WTC11 (cell line): ENCODE measurements at regions not wholly inside any gene's neighbourhood (a gene's known extent, or its start where the extent isn't known, plus 50 kb on each side); places are given as distances from the start of the nearest gene placed in this dataset.

ENCODE experiments used
- ATAC-seq: fragments of 200-7000 bp; cut with Tn5 transposase; 2 replicates; pipeline ENCODE4 v1.10.0; 2021; ENCODE audit warnings: mild to moderate bottlenecking, moderate library complexity
- CTCF ChIA-PET: fragments of 300-600 bp; sonication (Branson Sonifier 250); formaldehyde crosslinking; loops from one replicate; lab custom pipeline; 2021; ENCODE audit warnings: antibody characterized with exemption; lab: Charles Lee
- POLR2A ChIA-PET: fragments of 350-600 bp; sonication (Branson Sonifier 250); formaldehyde crosslinking; loops from one replicate; lab custom pipeline; 2021; ENCODE audit warnings: antibody characterized with exemption; lab: Charles Lee
- DNase-seq: peaks from one replicate; pipeline ENCODE4 v3.0.0; 2021; ENCODE audit warnings: low spot score
- H3K27ac Mint-ChIP-seq: 2 replicates; pipeline ENCODE4 v1.8.0; 2021; ENCODE audit warnings: mixed read lengths
- H3K27me3 Mint-ChIP-seq: 2 replicates; pipeline ENCODE4 v1.8.0; 2021; ENCODE audit warnings: low read depth, mild to moderate bottlenecking, moderate library complexity, mixed read lengths
- H3K36me3 Mint-ChIP-seq: 2 replicates; pipeline ENCODE4 v1.8.0; 2021; ENCODE audit warnings: mixed read lengths
- H3K4me1 Mint-ChIP-seq: 2 replicates; pipeline ENCODE4 v1.8.0; 2022; ENCODE audit warnings: mixed read lengths
- H3K4me3 Mint-ChIP-seq: 2 replicates; pipeline ENCODE4 v1.8.0; 2021; ENCODE audit warnings: mild to moderate bottlenecking, moderate library complexity, mixed read lengths
- H3K9me3 Mint-ChIP-seq: 2 replicates; pipeline ENCODE4 v1.8.0; 2021; ENCODE audit warnings: mixed read lengths
- AR ChIP-seq: fragments of 250-450 bp; sonication (Bioruptor Pico); IDR thresholded peaks from 2 replicates; pipeline ENCODE4 v1.9.0; 2021; ENCODE audit warnings: mild to moderate bottlenecking
- ATF1 ChIP-seq: sonication (generic); formaldehyde crosslinking; IDR thresholded peaks from 2 replicates; pipeline ENCODE4 v1.8.1; 2023; ENCODE audit warnings: mild to moderate bottlenecking, moderate library complexity, missing genetic modification reagents
- CTCF ChIP-seq: fragments of 200-600 bp; IDR thresholded peaks from 2 replicates; pipeline ENCODE4 v1.8.0; 2022; ENCODE audit warnings: antibody characterized with exemption
- ETV6 ChIP-seq: sonication (generic); formaldehyde crosslinking; IDR thresholded peaks from 2 replicates; pipeline ENCODE4 v1.8.1; 2022; ENCODE audit warnings: mild to moderate bottlenecking, missing genetic modification reagents
- GTF2I ChIP-seq: fragments of 250-450 bp; sonication (Bioruptor Pico); conservative IDR thresholded peaks from 2 replicates; pipeline ENCODE4 v1.4.0; 2021; ENCODE audit warnings: mild to moderate bottlenecking
- HMGXB4 ChIP-seq: sonication (generic); formaldehyde crosslinking; IDR thresholded peaks from 2 replicates; pipeline ENCODE4 v1.8.1; 2023; ENCODE audit warnings: mild to moderate bottlenecking, moderate library complexity, missing genetic modification reagents
- IRF2 ChIP-seq: sonication (generic); formaldehyde crosslinking; IDR thresholded peaks from 2 replicates; pipeline ENCODE4 v1.8.0; 2022; ENCODE audit warnings: low read depth, missing genetic modification reagents, borderline replicate concordance
- MYBL2 ChIP-seq: sonication (generic); formaldehyde crosslinking; IDR thresholded peaks from 2 replicates; pipeline ENCODE4 v1.8.1; 2023; ENCODE audit warnings: mild to moderate bottlenecking, moderate library complexity, missing genetic modification reagents
- NFATC4 ChIP-seq: fragments of 250-450 bp; sonication (Bioruptor Pico); IDR thresholded peaks from 2 replicates; pipeline ENCODE4 v1.9.0; 2021; ENCODE audit warnings: mild to moderate bottlenecking
- NR2C2 ChIP-seq: sonication (generic); formaldehyde crosslinking; IDR thresholded peaks from 2 replicates; pipeline ENCODE4 v1.8.0; 2022; ENCODE audit warnings: mild to moderate bottlenecking, missing genetic modification reagents
- PRRX2 ChIP-seq: fragments of 250-450 bp; sonication (Bioruptor Pico); IDR thresholded peaks from 2 replicates; pipeline ENCODE4 v1.8.0; 2021; ENCODE audit warnings: mild to moderate bottlenecking
- SP1 ChIP-seq: sonication (generic); formaldehyde crosslinking; conservative IDR thresholded peaks from 2 replicates; pipeline ENCODE4 v1.8.1; 2022; ENCODE audit warnings: missing genetic modification reagents
- TEAD1 ChIP-seq: sonication (generic); formaldehyde crosslinking; IDR thresholded peaks from 2 replicates; pipeline ENCODE4 v1.8.0; 2022; ENCODE audit warnings: mild to moderate bottlenecking, missing genetic modification reagents
- ZNF281 ChIP-seq: sonication (generic); formaldehyde crosslinking; IDR thresholded peaks from 2 replicates; pipeline ENCODE4 v1.8.0; 2023; ENCODE audit warnings: mild to moderate bottlenecking, missing genetic modification reagents
- ZNF425 ChIP-seq: fragments of 250-450 bp; sonication (Bioruptor Pico); conservative IDR thresholded peaks from 2 replicates; pipeline ENCODE4 v1.9.0; 2021; ENCODE audit warnings: mild to moderate bottlenecking
- TF ChIP-seq, protein P1 (sequence below): fragments of 250-450 bp; sonication (Bioruptor Pico); IDR thresholded peaks from 2 replicates; pipeline ENCODE4 v2.1.2; 2022; ENCODE audit warnings: mild to moderate bottlenecking, moderate library complexity
- TF ChIP-seq, protein P2 (sequence below): sonication (generic); formaldehyde crosslinking; conservative IDR thresholded peaks from 2 replicates; pipeline ENCODE4 v1.8.1; 2023; ENCODE audit warnings: mild to moderate bottlenecking, low read depth, missing genetic modification reagents, moderate library complexity
- TF ChIP-seq, protein P3 (sequence below): sonication (generic); formaldehyde crosslinking; IDR thresholded peaks from 2 replicates; pipeline ENCODE4 v1.8.0; 2022; ENCODE audit warnings: mild to moderate bottlenecking, missing genetic modification reagents

- POLR2A ChIA-PET = no interaction called here
- no peak for DNase-seq
- ATAC-seq = peak; percentile 81
- TF ChIP-seq CTCF (no peak), ETV6 (0 out of 2 replicates have a peak, but pooled peaks have one; percentile 29)
- TF ChIP-seq, all 79 proteins: peak for 1
- CTCF ChIA-PET = no interaction called here
- H3K4me3 Mint-ChIP-seq = no peak overlapping the region
- peaks cover 42% of the 10 kb centered on the region for H3K4me1 Mint-ChIP-seq
- peaks cover 7% of the 10 kb centered on the region; the same call in 1 of the 2 replicates for H3K9me3 Mint-ChIP-seq
- H3K27ac Mint-ChIP-seq = peak overlapping the region; percentile 77
- H3K36me3 Mint-ChIP-seq = no peaks in the 10 kb centered on the region
- H3K27me3 Mint-ChIP-seq = no peaks in the 10 kb centered on the region; the same call in 1 of the 2 replicates
Observed at GRCh38 chr5:125190232-125191087, 444.0 kb upstream of the ZNF608 start.

- ATAC-seq (peak; percentile 45), DNase-seq (peak; percentile 26)
- Mint-ChIP-seq H3K36me3 (no peaks in the 10 kb centered on the region), H3K27me3 (no peaks in the 10 kb centered on the region), H3K4me3 (no peak overlapping the region), H3K27ac (no peak overlapping the region), H3K4me1 (peaks cover 70% of the 10 kb centered on the region), H3K9me3 (no peaks in the 10 kb centered on the region)
- TF ChIP-seq TEAD1 (CRISPR knock-in tag) = no peak
- TF ChIP-seq NR2C2 (CRISPR knock-in tag) = no peak
- TF ChIP-seq HMGXB4 (CRISPR knock-in tag) = no peak
- TF ChIP-seq, protein P1, sequence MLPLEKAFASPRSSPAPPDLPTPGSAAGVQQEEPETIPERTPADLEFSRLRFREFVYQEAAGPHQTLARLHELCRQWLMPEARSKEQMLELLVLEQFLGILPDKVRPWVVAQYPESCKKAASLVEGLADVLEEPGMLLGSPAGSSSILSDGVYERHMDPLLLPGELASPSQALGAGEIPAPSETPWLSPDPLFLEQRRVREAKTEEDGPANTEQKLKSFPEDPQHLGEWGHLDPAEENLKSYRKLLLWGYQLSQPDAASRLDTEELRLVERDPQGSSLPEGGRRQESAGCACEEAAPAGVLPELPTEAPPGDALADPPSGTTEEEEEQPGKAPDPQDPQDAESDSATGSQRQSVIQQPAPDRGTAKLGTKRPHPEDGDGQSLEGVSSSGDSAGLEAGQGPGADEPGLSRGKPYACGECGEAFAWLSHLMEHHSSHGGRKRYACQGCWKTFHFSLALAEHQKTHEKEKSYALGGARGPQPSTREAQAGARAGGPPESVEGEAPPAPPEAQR = no peak
- no peak for TF ChIP-seq PRRX2 (CRISPR knock-in tag)
- TF ChIP-seq IRF2 (CRISPR knock-in tag) = no peak
- no peak for TF ChIP-seq NFATC4
- no peak for TF ChIP-seq ZNF281
- TF ChIP-seq AR (CRISPR knock-in tag) = no peak
- TF ChIP-seq, protein P2, sequence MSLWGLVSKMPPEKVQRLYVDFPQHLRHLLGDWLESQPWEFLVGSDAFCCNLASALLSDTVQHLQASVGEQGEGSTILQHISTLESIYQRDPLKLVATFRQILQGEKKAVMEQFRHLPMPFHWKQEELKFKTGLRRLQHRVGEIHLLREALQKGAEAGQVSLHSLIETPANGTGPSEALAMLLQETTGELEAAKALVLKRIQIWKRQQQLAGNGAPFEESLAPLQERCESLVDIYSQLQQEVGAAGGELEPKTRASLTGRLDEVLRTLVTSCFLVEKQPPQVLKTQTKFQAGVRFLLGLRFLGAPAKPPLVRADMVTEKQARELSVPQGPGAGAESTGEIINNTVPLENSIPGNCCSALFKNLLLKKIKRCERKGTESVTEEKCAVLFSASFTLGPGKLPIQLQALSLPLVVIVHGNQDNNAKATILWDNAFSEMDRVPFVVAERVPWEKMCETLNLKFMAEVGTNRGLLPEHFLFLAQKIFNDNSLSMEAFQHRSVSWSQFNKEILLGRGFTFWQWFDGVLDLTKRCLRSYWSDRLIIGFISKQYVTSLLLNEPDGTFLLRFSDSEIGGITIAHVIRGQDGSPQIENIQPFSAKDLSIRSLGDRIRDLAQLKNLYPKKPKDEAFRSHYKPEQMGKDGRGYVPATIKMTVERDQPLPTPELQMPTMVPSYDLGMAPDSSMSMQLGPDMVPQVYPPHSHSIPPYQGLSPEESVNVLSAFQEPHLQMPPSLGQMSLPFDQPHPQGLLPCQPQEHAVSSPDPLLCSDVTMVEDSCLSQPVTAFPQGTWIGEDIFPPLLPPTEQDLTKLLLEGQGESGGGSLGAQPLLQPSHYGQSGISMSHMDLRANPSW (CRISPR knock-in tag) = no peak
- TF ChIP-seq GTF2I (CRISPR knock-in tag) = no peak
- TF ChIP-seq SP1 (CRISPR knock-in tag) = no peak
- TF ChIP-seq, protein P3, sequence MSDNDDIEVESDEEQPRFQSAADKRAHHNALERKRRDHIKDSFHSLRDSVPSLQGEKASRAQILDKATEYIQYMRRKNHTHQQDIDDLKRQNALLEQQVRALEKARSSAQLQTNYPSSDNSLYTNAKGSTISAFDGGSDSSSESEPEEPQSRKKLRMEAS (CRISPR knock-in tag) = no peak
- TF ChIP-seq ZNF425 = no peak
- no peak for TF ChIP-seq ATF1 (CRISPR knock-in tag)
- no peak for TF ChIP-seq MYBL2
- ChIA-PET POLR2A (no interaction called here), CTCF (interaction anchor here (1.2 kb wide), 1 partner anchor 9 kb away, joined by 4 read pairs; no protein-coding TSS in a partner anchor)
Observed at GRCh38 chr5:125194883-125195282, 448.4 kb upstream of the ZNF608 start.
